ENCODE measurements at regions not wholly inside any gene's neighbourhood (a gene's known extent, or its start where the extent isn't known, plus 50 kb on each side); places are given as distances from the start of the nearest gene placed in this dataset.

GRCh38 chr6:112986321-112986720, 639.2 kb downstream of the RFPL4B start:
- H3K4me3 ChIP-seq = no peak overlapping the region
- no peaks in the 10 kb centered on the region for H3K27me3 ChIP-seq
- H3K9me3 ChIP-seq = no peaks in the 10 kb centered on the region
- no peaks in the 10 kb centered on the region for H3K4me1 ChIP-seq
- DNase-seq (ENCODE audit: low spot score) = no peak
- H3K36me3 ChIP-seq = no peaks in the 10 kb centered on the region
- TF ChIP-seq CTCF (IDR thresholded peaks at IDR 0.05) = no peak
- no peak overlapping the region for H3K27ac ChIP-seq

DNA sequence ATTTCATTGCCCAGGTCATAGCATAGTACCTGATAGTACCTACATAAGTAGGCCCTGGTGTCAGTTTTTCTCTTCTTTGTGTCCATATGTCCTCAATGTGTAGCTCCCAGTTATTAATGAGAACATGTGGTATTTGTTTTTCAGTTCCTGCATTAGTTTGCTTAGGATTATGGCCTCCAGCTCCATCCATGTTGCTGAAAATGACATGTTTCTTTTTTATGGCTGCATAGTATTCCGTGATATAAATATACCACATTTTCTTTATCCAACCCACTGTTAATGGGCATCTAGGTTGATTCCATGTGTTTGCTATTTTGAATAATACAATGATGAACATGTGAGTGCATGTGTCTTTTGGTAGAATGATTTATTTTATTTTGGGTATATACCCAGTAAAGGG, 641.6 kb downstream of the RFPL4B start:
- no peak overlapping the region for H3K4me3 ChIP-seq
- no peaks in the 10 kb centered on the region for H3K36me3 ChIP-seq
- no peak for TF ChIP-seq CTCF (IDR thresholded peaks at IDR 0.05)
- H3K4me1 ChIP-seq = no peaks in the 10 kb centered on the region
- no peaks in the 10 kb centered on the region for H3K27me3 ChIP-seq
- H3K9me3 ChIP-seq = no peaks in the 10 kb centered on the region
- DNase-seq (ENCODE audit: low spot score) = no peak
- no peak overlapping the region for H3K27ac ChIP-seq

GRCh38 chr6:112990971-112991370, 643.8 kb downstream of the RFPL4B start:
- H3K4me1 ChIP-seq = no peaks in the 10 kb centered on the region
- no peak overlapping the region for H3K27ac ChIP-seq
- H3K27me3 ChIP-seq = no peaks in the 10 kb centered on the region
- H3K36me3 ChIP-seq = no peaks in the 10 kb centered on the region
- TF ChIP-seq CTCF (IDR thresholded peaks at IDR 0.05) = no peak
- no peak for DNase-seq (ENCODE audit: low spot score)
- H3K4me3 ChIP-seq = no peak overlapping the region
- H3K9me3 ChIP-seq = no peaks in the 10 kb centered on the region

GRCh38 chr6:112991912-112992311, 644.8 kb downstream of the RFPL4B start:
- Histone ChIP-seq H3K36me3 (no peaks in the 10 kb centered on the region), H3K9me3 (no peaks in the 10 kb centered on the region), H3K27ac (no peak overlapping the region), H3K27me3 (no peaks in the 10 kb centered on the region), H3K4me3 (no peak overlapping the region), H3K4me1 (no peaks in the 10 kb centered on the region)
- TF ChIP-seq CTCF (IDR thresholded peaks at IDR 0.05) = no peak
- DNase-seq (ENCODE audit: low spot score) = no peak

- Histone ChIP-seq H3K27me3 (no peaks in the 10 kb centered on the region), H3K36me3 (no peaks in the 10 kb centered on the region), H3K27ac (no peak overlapping the region), H3K4me1 (no peaks in the 10 kb centered on the region), H3K4me3 (no peak overlapping the region), H3K9me3 (no peaks in the 10 kb centered on the region)
- no peak for DNase-seq (ENCODE audit: low spot score)
- TF ChIP-seq CTCF (IDR thresholded peaks at IDR 0.05) = no peak
These were observed 650.4 kb downstream of the RFPL4B start for GRCh38 chr6:112997421-112998085.

- no peaks in the 10 kb centered on the region for H3K27me3 ChIP-seq
- no peaks in the 10 kb centered on the region for H3K4me1 ChIP-seq
- H3K36me3 ChIP-seq = no peaks in the 10 kb centered on the region
- no peak for DNase-seq (ENCODE audit: low spot score)
- no peak for TF ChIP-seq CTCF (IDR thresholded peaks at IDR 0.05)
- no peaks in the 10 kb centered on the region for H3K9me3 ChIP-seq
- H3K4me3 ChIP-seq = no peak overlapping the region
- H3K27ac ChIP-seq = no peak overlapping the region
These were observed 656.9 kb downstream of the RFPL4B start for GRCh38 chr6:113004054-113004453.
